Bronchial epithelial cell (primary cell): ENCODE measurements at regions not wholly inside any gene's neighbourhood (a gene's known extent, or its start where the extent isn't known, plus 50 kb on each side); places are given as distances from the start of the nearest gene placed in this dataset.
"Not testable (repeated sequence)": the region's sequence is repeated elsewhere in the genome, so short reads cannot be mapped to it uniquely, and the experiment has no call there.

Source experiments
- DNase-seq: peaks from one replicate; pipeline ENCODE4 v3.0.0-alpha.2; 2010; ENCODE audit warnings: low read depth
- FAIRE-seq: peaks from 2 replicates; lab custom pipeline; 2011; peaks lifted over from hg19 to GRCh38; lab: Jason Lieb, UNC
- H3K27me3 ChIP-seq: 2 replicates; pipeline ENCODE4 v1.5.1; 2011; ENCODE audit warnings: low read length; ENCODE audit not compliant: control insufficient read depth, insufficient read depth
- H3K36me3 ChIP-seq: 2 replicates; pipeline ENCODE4 v1.5.1; 2011; ENCODE audit warnings: low read length; ENCODE audit not compliant: control insufficient read depth, insufficient read depth
- H3K4me3 ChIP-seq: 2 replicates; pipeline ENCODE4 v1.5.1; 2011; ENCODE audit warnings: mild to moderate bottlenecking, low read depth, low read length, control low read depth
- CTCF ChIP-seq: IDR thresholded peaks from 2 replicates; pipeline ENCODE4 v1.5.1; 2011; ENCODE audit warnings: mild to moderate bottlenecking, moderate library complexity, low read length, control low read depth, inconsistent platforms; ENCODE audit not compliant: insufficient read depth, severe bottlenecking

- no peak overlapping the region for H3K4me3 ChIP-seq
- DNase-seq, result no peak
- no peak for FAIRE-seq
- H3K27me3 ChIP-seq, result no peaks in the 10 kb centered on the region
- no peaks in the 10 kb centered on the region for H3K36me3 ChIP-seq
- TF ChIP-seq CTCF, result no peak
These were observed 317.4 kb upstream of the HNRNPA3 start for GRCh38 chr2:176895158-176895557.

- DNase-seq (no peak), FAIRE-seq (no peak)
- Histone ChIP-seq H3K27me3 (no peaks in the 10 kb centered on the region), H3K4me3 (no peak overlapping the region), H3K36me3 (no peaks in the 10 kb centered on the region)
- no peak for TF ChIP-seq CTCF
These were observed 310.1 kb upstream of the HNRNPA3 start for GRCh38 chr2:176902454-176902853.

- not testable (repeated sequence) for H3K4me3 ChIP-seq, FAIRE-seq, H3K27me3 ChIP-seq, DNase-seq, H3K36me3 ChIP-seq
These were observed 308.5 kb upstream of the HNRNPA3 start for GRCh38 chr2:176904053-176904452.

- no peak for TF ChIP-seq CTCF
- no peaks in the 10 kb centered on the region for H3K27me3 ChIP-seq
- no peak overlapping the region for H3K4me3 ChIP-seq
- no peaks in the 10 kb centered on the region for H3K36me3 ChIP-seq
- FAIRE-seq, result no peak
- no peak for DNase-seq
These were observed 305.3 kb upstream of the HNRNPA3 start for GRCh38 chr2:176907341-176907740.

- Histone ChIP-seq H3K36me3 (no peaks in the 10 kb centered on the region), H3K27me3 (no peaks in the 10 kb centered on the region), H3K4me3 (no peak overlapping the region)
- DNase-seq (no peak), FAIRE-seq (no peak)
- no peak for TF ChIP-seq CTCF
These were observed 301.8 kb upstream of the HNRNPA3 start for GRCh38 chr2:176910828-176911227.

- H3K36me3 ChIP-seq, result no peaks in the 10 kb centered on the region
- no peaks in the 10 kb centered on the region for H3K27me3 ChIP-seq
- FAIRE-seq, result no peak
- DNase-seq, result no peak
- no peak for TF ChIP-seq CTCF
- no peak overlapping the region for H3K4me3 ChIP-seq
These were observed 298.6 kb upstream of the HNRNPA3 start for GRCh38 chr2:176913955-176914354.
